GM23248 (cell line): ENCODE measurements at regions not wholly inside any gene's neighbourhood (a gene's known extent, or its start where the extent isn't known, plus 50 kb on each side); places are given as distances from the start of the nearest gene placed in this dataset.
"Not testable (repeated sequence)": the region's sequence is repeated elsewhere in the genome, so short reads cannot be mapped to it uniquely, and the experiment has no call there.

Source experiments
- DNase-seq: peaks from one replicate; pipeline ENCODE4 v3.0.0-alpha.2; 2015
- H2AFZ ChIP-seq: fragments of 200-600 bp; sonication (generic); 2 replicates; pipeline ENCODE4 v1.6.1; 2016; ENCODE audit warnings: antibody characterized with exemption
- H3F3A ChIP-seq: fragments of 200-600 bp; sonication (generic); 2 replicates; pipeline ENCODE4 v1.6.1; 2016; ENCODE audit warnings: mild to moderate bottlenecking, antibody characterized with exemption, mixed run types; ENCODE audit not compliant: insufficient read depth
- H3K27ac ChIP-seq: fragments of 200-600 bp; sonication (generic); 2 replicates; pipeline ENCODE4 v1.5.1; 2016; ENCODE audit warnings: mild to moderate bottlenecking
- H3K27me3 ChIP-seq: fragments of 200-600 bp; sonication (generic); replicated peaks from 2 replicates; pipeline ENCODE4 v1.6.1; 2016; ENCODE audit warnings: mild to moderate bottlenecking; ENCODE audit not compliant: insufficient read depth
- H3K36me3 ChIP-seq: fragments of 200-600 bp; sonication (generic); 2 replicates; pipeline ENCODE4 v1.6.1; 2016; ENCODE audit warnings: low read depth, mild to moderate bottlenecking
- H3K4me1 ChIP-seq: fragments of 200-600 bp; sonication (generic); 2 replicates; pipeline ENCODE4 v1.6.1; 2016; ENCODE audit warnings: mild to moderate bottlenecking; ENCODE audit not compliant: insufficient read depth
- H3K4me2 ChIP-seq: fragments of 200-600 bp; sonication (generic); one replicate; pipeline ENCODE4 v1.6.1; 2016; ENCODE audit warnings: mild to moderate bottlenecking; ENCODE audit not compliant: unreplicated experiment
- H3K4me3 ChIP-seq: fragments of 200-600 bp; sonication (generic); 2 replicates; pipeline ENCODE4 v1.5.1; 2016; ENCODE audit warnings: mild to moderate bottlenecking
- H3K79me2 ChIP-seq: fragments of 200-600 bp; sonication (generic); 2 replicates; pipeline ENCODE4 v1.6.1; 2016; ENCODE audit warnings: mild to moderate bottlenecking; ENCODE audit not compliant: insufficient read depth
- H3K9ac ChIP-seq: fragments of 200-600 bp; sonication (generic); 2 replicates; pipeline ENCODE4 v1.6.1; 2016; ENCODE audit warnings: mild to moderate bottlenecking
- H3K9me2 ChIP-seq: fragments of 200-600 bp; sonication (generic); 2 replicates; pipeline ENCODE4 v1.6.1; 2016; ENCODE audit warnings: mixed run types, mild to moderate bottlenecking, moderate library complexity; ENCODE audit not compliant: insufficient read depth
- H3K9me3 ChIP-seq: fragments of 200-600 bp; sonication (generic); one replicate; pipeline ENCODE4 v1.6.1; 2017; ENCODE audit warnings: low read depth
- H4K20me1 ChIP-seq: fragments of 200-600 bp; sonication (generic); 2 replicates; pipeline ENCODE4 v1.6.0; 2016; ENCODE audit not compliant: insufficient read depth
- EZH2 ChIP-seq: fragments of 200-600 bp; sonication (generic); IDR thresholded peaks from 2 replicates; pipeline ENCODE4 v1.6.1; 2018; ENCODE audit warnings: antibody characterized with exemption, mild to moderate bottlenecking; ENCODE audit not compliant: insufficient read depth, poor library complexity, severe bottlenecking
- EZH2phosphoT487 ChIP-seq: fragments of 200-600 bp; sonication (generic); IDR thresholded peaks from 2 replicates; pipeline ENCODE4 v1.6.1; 2018; ENCODE audit warnings: antibody characterized with exemption, moderate library complexity, mild to moderate bottlenecking, low read depth; ENCODE audit not compliant: insufficient read depth
- WGBS, 2 experiments: methylation state at CpG; one replicate each; pipeline ENCODE4 v1.1.6; 2015 to 2017; ENCODE audit warnings: low lambda C conversion rate in 2 of 2, low coverage in 1 of 2; ENCODE audit errors: missing lambda C conversion rate in 2 of 2; 5-methylcytosine and 5-hydroxymethylcytosine counted together
- in situ Hi-C: fragments of 300-500 bp; cut with MboI; formaldehyde crosslinking; loops from 2 replicates; pipeline ENCODE4 v1.15.0; 2020

GRCh38 chr7:85805656-85806055, 618.8 kb upstream of the SEMA3D start:
- Histone ChIP-seq H3K4me3 (no peak overlapping the region), H3K4me2 (no peak overlapping the region), H3K27me3 (no peaks in the 10 kb centered on the region), H3K27ac (no peak overlapping the region), H4K20me1 (no peaks in the 10 kb centered on the region), H3K36me3 (no peaks in the 10 kb centered on the region), H3K9me2 (no peaks in the 10 kb centered on the region), H3K9me3 (no peaks in the 10 kb centered on the region), H3K79me2 (no peaks in the 10 kb centered on the region), H3K4me1 (no peaks in the 10 kb centered on the region), H3K9ac (no peak overlapping the region), H2AFZ (no peak overlapping the region), H3F3A (no peaks in the 10 kb centered on the region)
- in situ Hi-C loops, result no loop called here
- TF ChIP-seq EZH2phosphoT487 (no peak), EZH2 (no peak)
- no peak for DNase-seq

- Histone ChIP-seq H3K9me2 (no peaks in the 10 kb centered on the region), H3F3A (no peaks in the 10 kb centered on the region), H2AFZ (no peak overlapping the region), H3K4me2 (no peak overlapping the region), H3K27me3 (no peaks in the 10 kb centered on the region), H3K27ac (no peak overlapping the region), H4K20me1 (no peaks in the 10 kb centered on the region), H3K4me3 (no peak overlapping the region), H3K9me3 (no peaks in the 10 kb centered on the region), H3K36me3 (no peaks in the 10 kb centered on the region), H3K79me2 (no peaks in the 10 kb centered on the region), H3K9ac (no peak overlapping the region), H3K4me1 (no peaks in the 10 kb centered on the region)
- WGBS, 2 experiments, result 59 to 60% methylated on average over 3 of the region's 3 CpGs
- TF ChIP-seq EZH2phosphoT487, result no peak
- no peak for TF ChIP-seq EZH2
- DNase-seq, result no peak
- in situ Hi-C loops, result no loop called here
Observed at GRCh38 chr7:85805249-85805648, 618.4 kb upstream of the SEMA3D start.

GRCh38 chr7:85802211-85802610, 615.4 kb upstream of the SEMA3D start:
- H3K79me2 ChIP-seq, result no peaks in the 10 kb centered on the region
- no peaks in the 10 kb centered on the region for H4K20me1 ChIP-seq
- no peaks in the 10 kb centered on the region for H3K4me1 ChIP-seq
- H3K27me3 ChIP-seq, result no peaks in the 10 kb centered on the region
- DNase-seq, result no peak
- H3K9me2 ChIP-seq, result no peaks in the 10 kb centered on the region
- in situ Hi-C loops, result no loop called here
- H2AFZ ChIP-seq, result 0 out of 2 replicates have a peak overlapping the region, but pooled peaks have one; percentile 34
- H3K9me3 ChIP-seq, result no peaks in the 10 kb centered on the region
- no peak overlapping the region for H3K9ac ChIP-seq
- H3K4me2 ChIP-seq, result no peak overlapping the region
- no peaks in the 10 kb centered on the region for H3F3A ChIP-seq
- H3K36me3 ChIP-seq, result no peaks in the 10 kb centered on the region
- TF ChIP-seq EZH2 (no peak), EZH2phosphoT487 (no peak)
- no peak overlapping the region for H3K4me3 ChIP-seq
- no peak overlapping the region for H3K27ac ChIP-seq
- WGBS, 2 experiments, result 22 to 38% methylated on average over 1 of the region's 1 CpG

- no peak overlapping the region for H3K9ac ChIP-seq
- no peak for TF ChIP-seq EZH2phosphoT487
- H3K27me3 ChIP-seq, result no peaks in the 10 kb centered on the region
- H3K4me3 ChIP-seq, result no peak overlapping the region
- H3K9me2 ChIP-seq, result no peaks in the 10 kb centered on the region
- H3F3A ChIP-seq, result no peaks in the 10 kb centered on the region
- no peak for DNase-seq
- H4K20me1 ChIP-seq, result no peaks in the 10 kb centered on the region
- no peaks in the 10 kb centered on the region for H3K36me3 ChIP-seq
- 82 to 90% methylated on average over 2 of the region's 2 CpGs for WGBS, 2 experiments
- H3K9me3 ChIP-seq, result no peaks in the 10 kb centered on the region
- H3K27ac ChIP-seq, result no peak overlapping the region
- no peaks in the 10 kb centered on the region for H3K79me2 ChIP-seq
- H3K4me2 ChIP-seq, result no peak overlapping the region
- in situ Hi-C loops, result no loop called here
- H3K4me1 ChIP-seq, result no peaks in the 10 kb centered on the region
- no peak overlapping the region for H2AFZ ChIP-seq
Observed at GRCh38 chr7:85796956-85797355, 610.1 kb upstream of the SEMA3D start.

- H3K27ac ChIP-seq, H3K9me3 ChIP-seq, H3K4me2 ChIP-seq, H3K27me3 ChIP-seq, H3K79me2 ChIP-seq, H3F3A ChIP-seq, H4K20me1 ChIP-seq, H3K36me3 ChIP-seq, H3K9me2 ChIP-seq, H3K9ac ChIP-seq, DNase-seq, H3K4me1 ChIP-seq, H3K4me3 ChIP-seq, in situ Hi-C loops, H2AFZ ChIP-seq: not testable (repeated sequence)
- WGBS, 2 experiments, result 72 to 76% methylated on average over 4 of the region's 4 CpGs
Observed at GRCh38 chr7:85791098-85791497, 604.2 kb upstream of the SEMA3D start.
